K562 (cell line): ENCODE measurements at regions not wholly inside any gene's neighbourhood (a gene's known extent, or its start where the extent isn't known, plus 50 kb on each side); places are given as distances from the start of the nearest gene placed in this dataset.

ENCODE experiments used
- BDP1 ChIP-seq: IDR thresholded peaks from 3 replicates; pipeline ENCODE4 v1.6.1; 2011; ENCODE audit not compliant: insufficient read length, insufficient read depth
- CBX5 ChIP-seq: IDR thresholded peaks from 2 replicates; pipeline ENCODE4 v1.6.1; 2014; ENCODE audit warnings: low read depth, borderline replicate concordance
- CTBP1 ChIP-seq: fragments of 450-650 bp; IDR thresholded peaks from 2 replicates; pipeline ENCODE4 v1.6.1; 2016; ENCODE audit warnings: borderline replicate concordance
- DPF2 ChIP-seq: fragments of 450-650 bp; IDR thresholded peaks from 2 replicates; pipeline ENCODE4 v1.6.1; 2016
- JUNB ChIP-seq: fragments of 450-650 bp; formaldehyde crosslinking; conservative IDR thresholded peaks from 2 replicates; pipeline ENCODE4 v1.4.0; 2020; ENCODE audit warnings: mild to moderate bottlenecking
- KLF13 ChIP-seq: fragments of 450-650 bp; IDR thresholded peaks from 2 replicates; pipeline ENCODE4 v1.6.1; 2016; ENCODE audit warnings: missing genetic modification characterization, low read depth, mild to moderate bottlenecking, missing compliant biosample characterization, moderate library complexity, borderline replicate concordance
- KLF16 ChIP-seq: IDR thresholded peaks from 2 replicates; pipeline ENCODE4 v1.6.1; 2016; ENCODE audit warnings: antibody characterized with exemption
- MEIS2 ChIP-seq: fragments of 450-650 bp; IDR thresholded peaks from 2 replicates; pipeline ENCODE4 v1.6.1; 2014; ENCODE audit warnings: mild to moderate bottlenecking; ENCODE audit not compliant: partially characterized antibody
- POLR2A ChIP-seq: fragments of 450-650 bp; conservative IDR thresholded peaks from 2 replicates; pipeline ENCODE4 v1.6.1; 2016
- U2AF1 ChIP-seq: fragments of 200-400 bp; formaldehyde crosslinking; optimal IDR thresholded peaks from 2 replicates; pipeline ENCODE3; 2017; ENCODE audit warnings: mild to moderate bottlenecking, low read depth, low read length, moderate library complexity
- ZNF77 ChIP-seq: fragments of 250-450 bp; sonication (Bioruptor Pico); IDR thresholded peaks from 2 replicates; pipeline ENCODE4 v1.5.0; 2020
- TF ChIP-seq, protein P1 (sequence below): fragments of 250-450 bp; sonication (Bioruptor Pico); IDR thresholded peaks from 2 replicates; pipeline ENCODE4 v1.8.0; 2021; ENCODE audit warnings: borderline replicate concordance, mild to moderate bottlenecking, moderate library complexity; ENCODE audit not compliant: poor library complexity, severe bottlenecking
- TF ChIP-seq, protein P2 (sequence below): sonication (generic); formaldehyde crosslinking; IDR thresholded peaks from 2 replicates; pipeline ENCODE4 v1.8.1; 2022; ENCODE audit warnings: missing genetic modification reagents

GRCh38 chr4:66893807-66894206 is 651.5 kb downstream of the CENPC start:
- no peak for TF ChIP-seq ZNF77 (CRISPR knock-in tag)
- TF ChIP-seq, protein P1, sequence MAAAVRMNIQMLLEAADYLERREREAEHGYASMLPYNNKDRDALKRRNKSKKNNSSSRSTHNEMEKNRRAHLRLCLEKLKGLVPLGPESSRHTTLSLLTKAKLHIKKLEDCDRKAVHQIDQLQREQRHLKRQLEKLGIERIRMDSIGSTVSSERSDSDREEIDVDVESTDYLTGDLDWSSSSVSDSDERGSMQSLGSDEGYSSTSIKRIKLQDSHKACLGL (CRISPR knock-in tag) = no peak
- TF ChIP-seq KLF16 = no peak
- TF ChIP-seq JUNB (CRISPR knock-in tag) = no peak
- TF ChIP-seq U2AF1 = no peak
- no peak for TF ChIP-seq MEIS2
- no peak for TF ChIP-seq DPF2
- no peak for TF ChIP-seq POLR2A
- no peak for TF ChIP-seq CTBP1
- TF ChIP-seq CBX5 = no peak
- TF ChIP-seq BDP1 = no peak
- no peak for TF ChIP-seq KLF13
- TF ChIP-seq, protein P2, sequence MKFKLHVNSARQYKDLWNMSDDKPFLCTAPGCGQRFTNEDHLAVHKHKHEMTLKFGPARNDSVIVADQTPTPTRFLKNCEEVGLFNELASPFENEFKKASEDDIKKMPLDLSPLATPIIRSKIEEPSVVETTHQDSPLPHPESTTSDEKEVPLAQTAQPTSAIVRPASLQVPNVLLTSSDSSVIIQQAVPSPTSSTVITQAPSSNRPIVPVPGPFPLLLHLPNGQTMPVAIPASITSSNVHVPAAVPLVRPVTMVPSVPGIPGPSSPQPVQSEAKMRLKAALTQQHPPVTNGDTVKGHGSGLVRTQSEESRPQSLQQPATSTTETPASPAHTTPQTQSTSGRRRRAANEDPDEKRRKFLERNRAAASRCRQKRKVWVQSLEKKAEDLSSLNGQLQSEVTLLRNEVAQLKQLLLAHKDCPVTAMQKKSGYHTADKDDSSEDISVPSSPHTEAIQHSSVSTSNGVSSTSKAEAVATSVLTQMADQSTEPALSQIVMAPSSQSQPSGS (CRISPR knock-in tag) = no peak
